ENCODE measurements at regions not wholly inside any gene's neighbourhood (a gene's known extent, or its start where the extent isn't known, plus 50 kb on each side); places are given as distances from the start of the nearest gene placed in this dataset.
"Not testable (repeated sequence)": the region's sequence is repeated elsewhere in the genome, so short reads cannot be mapped to it uniquely, and the experiment has no call there.

- DNase-seq: no peak
These were observed 932.5 kb upstream of the WWC1 start for GRCh38 chr5:167358868-167359492.

- DNase-seq: no peak
These were observed 929.6 kb upstream of the WWC1 start for GRCh38 chr5:167361795-167362194.

- no peak for DNase-seq
These were observed 928.4 kb upstream of the WWC1 start for GRCh38 chr5:167363065-167363464.

GRCh38 chr5:167375125-167375524, 916.3 kb upstream of the WWC1 start:
- DNase-seq: no peak

GRCh38 chr5:167378894-167379723, 912.3 kb upstream of the WWC1 start:
- DNase-seq: no peak

- no peak for DNase-seq
These were observed 910.0 kb upstream of the WWC1 start for GRCh38 chr5:167381457-167381856.

- DNase-seq: no peak
These were observed 901.9 kb upstream of the WWC1 start for GRCh38 chr5:167389537-167389936.

- not testable (repeated sequence) for DNase-seq
These were observed 900.2 kb upstream of the WWC1 start for GRCh38 chr5:167391286-167391685.

- no peak for DNase-seq
These were observed 899.2 kb upstream of the WWC1 start for GRCh38 chr5:167392240-167392639.

- no peak for DNase-seq
These were observed 898.1 kb upstream of the WWC1 start for GRCh38 chr5:167393358-167393757.

- DNase-seq: no peak
These were observed 888.8 kb upstream of the WWC1 start for GRCh38 chr5:167402671-167403070.

- no peak for DNase-seq
These were observed 884.9 kb upstream of the WWC1 start for GRCh38 chr5:167406513-167406912.

- DNase-seq: no peak
These were observed 878.9 kb upstream of the WWC1 start for GRCh38 chr5:167412556-167412955.

GRCh38 chr5:167413506-167413905, 877.9 kb upstream of the WWC1 start:
- no peak for DNase-seq

- no peak for DNase-seq
These were observed 876.8 kb upstream of the WWC1 start for GRCh38 chr5:167414611-167415010.

GRCh38 chr5:167415779-167416746, 875.4 kb upstream of the WWC1 start:
- no peak for DNase-seq

GRCh38 chr5:167417662-167418061, 873.8 kb upstream of the WWC1 start:
- DNase-seq: no peak

- no peak for DNase-seq
These were observed 866.3 kb upstream of the WWC1 start for GRCh38 chr5:167425161-167425560.

- no peak for DNase-seq
These were observed 864.9 kb upstream of the WWC1 start for GRCh38 chr5:167426501-167426900.

- not testable (repeated sequence) for DNase-seq
These were observed 863.8 kb upstream of the WWC1 start for GRCh38 chr5:167427641-167428040.

GRCh38 chr5:167440846-167441245, 850.6 kb upstream of the WWC1 start:
- DNase-seq: no peak

GRCh38 chr5:167442922-167443321, 848.5 kb upstream of the WWC1 start:
- no peak for DNase-seq
